ENCODE measurements at regions not wholly inside any gene's neighbourhood (a gene's known extent, or its start where the extent isn't known, plus 50 kb on each side); places are given as distances from the start of the nearest gene placed in this dataset.
"Not testable (repeated sequence)": the region's sequence is repeated elsewhere in the genome, so short reads cannot be mapped to it uniquely, and the experiment has no call there.

DNA sequence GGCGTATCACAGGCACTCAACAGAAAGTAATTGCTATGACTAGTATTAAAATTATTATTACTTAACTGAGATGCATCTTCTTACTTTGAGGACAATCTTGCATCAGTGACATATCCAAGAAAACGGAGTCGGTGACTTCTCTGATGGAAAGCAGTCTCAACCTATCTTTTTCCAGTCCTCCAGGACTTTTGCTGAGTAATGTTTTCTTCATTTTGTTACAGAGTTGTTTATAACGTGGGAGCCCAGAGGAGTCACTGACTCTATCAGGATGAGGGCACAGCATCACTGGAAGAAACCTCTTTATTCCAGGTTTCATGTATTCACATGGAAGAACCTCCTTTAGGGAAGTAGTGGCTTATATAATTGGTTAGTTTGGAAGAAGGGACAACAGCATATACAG is 51.5 kb upstream of the MELK start:
- DNase-seq (ENCODE audit: low spot score): no peak

DNA sequence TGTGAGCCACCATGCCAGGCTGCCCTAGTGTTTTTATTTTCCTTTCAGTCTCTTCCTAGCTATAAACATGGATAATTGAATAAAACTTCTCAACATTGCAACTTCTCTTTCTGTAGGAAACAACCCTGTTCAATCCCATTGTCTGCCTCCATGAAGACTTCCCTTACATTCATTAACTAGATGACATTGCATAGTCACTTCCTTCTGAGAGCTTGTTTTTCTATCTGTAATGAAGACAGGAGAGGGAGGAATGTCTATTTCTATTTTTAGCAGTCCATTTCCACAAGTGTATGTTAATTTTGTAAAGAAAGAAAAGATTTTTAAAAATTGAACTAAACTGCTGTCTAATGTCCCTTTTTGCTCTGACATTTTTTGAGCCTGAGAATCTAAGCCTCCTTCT is 55.6 kb upstream of the MELK start:
- no peak for DNase-seq (ENCODE audit: low spot score)

- peak; percentile 37 for DNase-seq (ENCODE audit: low spot score)
Measured at GRCh38 chr9:36504156-36504555, 68.5 kb upstream of the MELK start.

DNA sequence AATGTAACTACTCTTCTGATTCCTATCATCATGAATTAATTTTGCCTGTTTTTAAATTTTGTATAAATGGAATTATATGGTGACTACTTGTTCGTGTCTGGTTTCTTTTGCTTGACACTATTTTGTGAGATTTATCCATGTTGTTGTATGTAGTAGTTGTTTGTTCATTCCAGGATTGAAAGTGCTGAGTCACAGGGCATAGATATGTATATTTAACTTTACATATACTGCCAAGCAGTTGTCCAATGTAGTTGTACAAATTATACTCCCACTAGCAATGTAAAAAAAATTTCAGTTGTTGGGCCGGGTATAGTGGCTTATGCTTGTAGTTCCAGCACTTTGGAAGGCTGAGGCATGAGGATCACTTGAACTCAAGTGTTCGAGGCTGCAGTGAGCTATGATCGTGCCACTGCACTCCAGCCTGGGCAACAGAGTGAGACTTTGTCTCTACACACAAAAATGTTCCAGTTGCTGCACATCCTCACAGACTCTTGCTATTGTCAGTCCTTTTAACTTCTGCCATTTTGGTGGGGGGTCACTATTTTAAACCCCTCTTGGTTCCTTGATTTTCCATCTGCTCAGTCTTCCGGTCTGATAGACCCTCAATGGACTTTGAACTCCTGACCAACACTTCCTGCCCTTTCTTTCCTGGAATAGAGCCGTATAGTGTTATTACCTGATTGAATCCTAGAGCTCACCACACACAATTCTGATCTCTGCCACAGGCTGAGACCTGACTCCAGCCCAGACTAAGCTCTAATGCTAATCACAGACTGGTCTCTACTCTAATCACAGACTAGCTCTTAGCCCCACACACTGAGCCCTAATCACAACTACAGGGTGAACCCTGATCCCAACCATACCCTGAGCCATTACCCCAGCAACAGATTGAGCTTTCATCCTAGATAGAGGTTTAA is 69.3 kb upstream of the MELK start:
- no peak for DNase-seq (ENCODE audit: low spot score)

- DNase-seq (ENCODE audit: low spot score): no peak
Measured at GRCh38 chr9:36501727-36502126, 71.0 kb upstream of the MELK start.

DNA sequence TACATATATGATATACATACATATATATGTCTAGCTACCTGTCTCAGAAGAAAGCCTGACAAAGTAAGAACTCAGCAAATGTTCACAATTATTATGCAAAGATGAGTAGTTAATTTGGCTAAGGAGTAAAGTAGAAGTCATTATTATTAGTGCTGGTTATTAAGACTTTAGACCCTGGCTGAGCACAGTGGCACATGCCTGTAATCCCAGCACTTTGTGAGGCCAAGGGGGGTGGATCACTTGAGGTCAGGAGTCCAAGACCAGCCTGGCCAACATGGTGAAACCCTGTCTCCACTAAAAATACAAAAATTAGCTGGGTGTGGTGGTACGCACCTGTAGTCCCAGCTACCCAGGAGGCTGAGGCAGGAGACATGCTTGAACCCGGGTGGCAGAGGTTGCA is 71.8 kb upstream of the MELK start:
- not testable (repeated sequence) for DNase-seq (ENCODE audit: low spot score)

DNA sequence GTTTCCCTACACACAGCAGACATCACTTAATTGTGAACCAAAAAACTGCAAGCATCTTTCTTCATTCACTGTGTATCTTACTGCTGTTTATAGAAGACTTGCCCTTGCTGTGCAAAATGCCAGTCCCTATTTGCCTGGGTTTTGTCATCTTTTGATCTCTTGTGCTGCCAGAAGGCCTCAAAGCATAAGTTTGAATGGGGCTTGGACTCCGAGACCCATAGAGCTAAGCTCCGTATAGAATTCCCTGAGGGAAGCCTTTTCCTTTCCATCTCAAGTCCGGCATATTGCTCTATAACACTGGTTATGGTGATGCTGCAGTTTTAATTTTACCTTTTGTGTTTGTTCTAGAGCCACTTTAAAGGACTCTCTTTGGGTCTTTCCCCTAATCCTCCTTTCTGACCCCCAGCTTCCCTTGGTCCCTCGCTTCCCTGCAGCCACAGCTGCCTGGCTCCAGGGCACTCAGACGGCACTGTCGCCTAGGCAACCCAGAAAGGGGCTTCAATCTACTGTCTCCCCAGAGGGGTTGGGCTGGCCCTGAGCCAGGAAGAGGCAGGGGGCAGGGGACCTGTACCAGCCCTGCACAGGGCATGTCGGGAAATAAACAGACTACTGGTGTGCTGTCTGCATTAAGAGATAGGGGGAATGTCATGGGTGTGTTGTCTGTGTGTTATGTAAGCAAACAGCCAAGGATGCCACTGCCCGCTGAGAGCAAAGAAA is 73.4 kb upstream of the MELK start:
- no peak for DNase-seq (ENCODE audit: low spot score)

DNA sequence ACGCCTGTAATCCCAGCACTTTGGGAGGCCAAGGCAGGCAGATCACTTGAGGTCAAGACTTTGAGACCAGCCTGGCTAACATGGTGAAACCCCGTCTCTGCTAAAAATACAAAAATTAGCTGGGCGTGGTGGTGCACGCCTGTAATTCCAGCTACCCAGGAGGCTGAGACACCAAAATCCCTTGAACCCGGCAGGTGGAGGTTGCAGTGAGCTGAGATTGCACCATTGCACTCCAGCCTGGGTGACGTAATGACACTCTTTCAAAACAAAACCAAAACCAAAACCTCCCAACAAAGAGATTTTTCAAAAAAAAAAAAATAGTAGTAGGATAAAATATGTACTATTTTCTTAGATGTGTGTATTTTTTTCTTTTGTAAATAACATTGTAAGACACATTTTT is 79.1 kb upstream of the MELK start:
- peak; percentile 51 for DNase-seq (ENCODE audit: low spot score)

GRCh38 chr9:36492865-36493264 is 79.8 kb upstream of the MELK start:
- DNase-seq (ENCODE audit: low spot score): peak; percentile 68

DNA sequence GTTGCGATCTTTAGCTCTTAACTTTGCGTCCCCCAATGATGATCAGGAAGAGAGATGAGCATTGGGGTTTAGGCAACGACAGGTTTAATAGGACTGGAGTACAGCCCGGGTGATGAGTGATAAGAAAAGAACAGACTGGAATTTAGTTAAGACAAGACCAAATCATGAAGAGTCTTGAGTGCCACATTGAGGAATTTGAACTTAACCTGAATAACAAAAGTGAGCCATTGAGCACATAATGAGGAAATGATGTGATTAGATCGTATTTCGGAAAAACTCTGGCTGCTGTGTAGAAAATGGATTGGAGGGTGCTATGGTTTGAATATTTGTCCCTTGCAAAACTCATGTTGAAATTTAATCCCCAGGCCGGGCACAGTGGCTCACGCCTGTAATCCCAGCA is 83.2 kb upstream of the MELK start:
- no peak for DNase-seq (ENCODE audit: low spot score)

GRCh38 chr9:36488389-36488756 is 84.3 kb upstream of the MELK start:
- no peak for DNase-seq (ENCODE audit: low spot score)

GRCh38 chr9:36487482-36488388 is 85.0 kb upstream of the MELK start:
- DNase-seq (ENCODE audit: low spot score): peak; percentile 94

GRCh38 chr9:36486933-36487481 is 85.7 kb upstream of the MELK start:
- peak; percentile 37 for DNase-seq (ENCODE audit: low spot score)

- no peak for DNase-seq (ENCODE audit: low spot score)
Measured at GRCh38 chr9:36486329-36486932, 86.3 kb upstream of the MELK start.

GRCh38 chr9:36485647-36486328 is 85.7 kb upstream of the RNF38 start:
- DNase-seq (ENCODE audit: low spot score): no peak

- DNase-seq (ENCODE audit: low spot score): no peak
Measured at GRCh38 chr9:36484124-36484523, 84.1 kb upstream of the RNF38 start.

- DNase-seq (ENCODE audit: low spot score): no peak
Measured at GRCh38 chr9:36479101-36479500, 79.0 kb upstream of the RNF38 start.

DNA sequence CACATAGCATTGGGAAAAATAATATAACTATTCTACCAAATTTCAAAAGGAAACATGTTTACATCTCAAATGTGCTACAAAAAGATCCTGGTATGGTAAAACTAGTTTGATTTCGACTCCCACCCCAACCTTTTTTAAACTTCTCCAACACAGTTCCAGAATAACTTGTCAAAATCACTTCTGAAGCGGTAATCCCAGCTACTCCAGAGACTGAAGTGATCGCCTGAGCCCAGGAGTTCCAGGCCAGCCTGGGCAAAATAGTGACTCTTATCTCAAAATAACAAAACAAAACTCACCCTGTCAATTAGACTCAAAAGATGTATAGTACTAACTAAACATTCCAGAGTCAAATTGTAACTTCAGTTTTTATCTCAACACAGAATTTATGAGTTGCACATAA is 71.3 kb upstream of the RNF38 start:
- DNase-seq (ENCODE audit: low spot score): no peak

GRCh38 chr9:36470643-36471290 is 70.7 kb upstream of the RNF38 start:
- DNase-seq (ENCODE audit: low spot score): peak; percentile 65

GRCh38 chr9:36463467-36463866 is 63.4 kb upstream of the RNF38 start:
- no peak for DNase-seq (ENCODE audit: low spot score)

- no peak for DNase-seq (ENCODE audit: low spot score)
Measured at GRCh38 chr9:36462245-36462644, 62.2 kb upstream of the RNF38 start.
